Endothelial cell of umbilical vein (primary cell): ENCODE measurements at regions not wholly inside any gene's neighbourhood (a gene's known extent, or its start where the extent isn't known, plus 50 kb on each side); places are given as distances from the start of the nearest gene placed in this dataset.

ENCODE experiments used
- BruUV-seq: library from RNA; stranded (reverse); fragments of 400-500 nt; replicated peaks from 2 replicates; lab custom pipeline; 2021; lab: Mats Ljungman, UMichigan
- CTCF ChIA-PET: fragments of 300-600, 350-600 bp; sonication (Branson Sonifier 250); formaldehyde crosslinking; loops from one replicate; lab custom pipeline; 2021; ENCODE audit warnings: antibody characterized with exemption, inconsistent platforms; lab: Charles Lee
- POLR2A ChIA-PET: fragments of 300-600, 350-600 bp; sonication (Branson Sonifier 250); formaldehyde crosslinking; loops from one replicate; lab custom pipeline; 2021; ENCODE audit warnings: antibody characterized with exemption, inconsistent platforms; lab: Charles Lee
- DNase-seq: peaks from one replicate; pipeline ENCODE4 v3.0.0-alpha.2; 2011; ENCODE audit warnings: low read depth, low spot score
- FAIRE-seq: peaks from 2 replicates; lab custom pipeline; 2011; peaks lifted over from hg19 to GRCh38; lab: Jason Lieb, UNC
- H2AFZ ChIP-seq: 2 replicates; pipeline ENCODE4 v1.6.0; 2012; ENCODE audit warnings: low read depth, low read length, control low read depth, inconsistent platforms
- H3K27ac ChIP-seq: 2 replicates; pipeline ENCODE4 v1.5.1; 2011; ENCODE audit warnings: low read depth, mild to moderate bottlenecking, control low read depth, low read length, moderate library complexity; ENCODE audit not compliant: insufficient read depth
- H3K27me3 ChIP-seq, 2 experiments: 2 replicates each; pipeline versions ENCODE4 v1.6.0 to v1.6.1; 2011; ENCODE audit warnings: low read length in 2 of 2, mixed read lengths in 1 of 2; ENCODE audit not compliant: control insufficient read depth in 2 of 2, insufficient read depth in 2 of 2
- H3K36me3 ChIP-seq, 2 experiments: 2 replicates in 1 of 2; 3 replicates in 1 of 2; pipeline ENCODE4 v1.5.1; 2011; ENCODE audit warnings: low read length in 2 of 2, mild to moderate bottlenecking in 1 of 2, moderate library complexity in 1 of 2; ENCODE audit not compliant: control insufficient read depth in 2 of 2, insufficient read depth in 2 of 2; ENCODE audit errors: extremely low read depth in 1 of 2
- H3K4me1 ChIP-seq: 3 replicates; pipeline ENCODE4 v1.5.1; 2011; ENCODE audit warnings: mild to moderate bottlenecking, low read length; ENCODE audit not compliant: control insufficient read depth, insufficient read depth; ENCODE audit errors: extremely low read depth
- H3K4me2 ChIP-seq: 2 replicates; pipeline ENCODE4 v1.6.1; 2011; ENCODE audit warnings: low read length, control low read depth, mixed read lengths; ENCODE audit not compliant: insufficient read depth
- H3K4me3 ChIP-seq, 3 experiments: fragments of 200-600 bp in 1 of 3; sonication (generic), shearing (Covaris generic) in 1 of 3; replicated peaks in 1 of 3; 2 replicates each; pipeline ENCODE4 v1.5.1; 2011 to 2016; ENCODE audit warnings: control low read depth in 3 of 3, low read length in 3 of 3, mild to moderate bottlenecking in 2 of 3, inconsistent platforms in 1 of 3, low read depth in 1 of 3, moderate library complexity in 1 of 3; ENCODE audit not compliant: insufficient read depth in 1 of 3
- H3K79me2 ChIP-seq: 2 replicates; pipeline ENCODE4 v1.6.0; 2012; ENCODE audit warnings: low read length, inconsistent platforms; ENCODE audit not compliant: control insufficient read depth, insufficient read depth
- H3K9ac ChIP-seq: replicated peaks from 2 replicates; pipeline ENCODE3; 2011; ENCODE audit warnings: low read length, control low read depth; ENCODE audit not compliant: insufficient read depth; ENCODE audit errors: extremely low read depth
- H3K9me1 ChIP-seq: replicated peaks from 3 replicates; pipeline ENCODE4 v1.6.0; 2011; ENCODE audit warnings: mild to moderate bottlenecking, low read length; ENCODE audit not compliant: control insufficient read depth, insufficient read depth; ENCODE audit errors: extremely low read depth
- H3K9me3 ChIP-seq: replicated peaks from 2 replicates; pipeline ENCODE4 v1.5.1; 2012; ENCODE audit warnings: low read length, inconsistent platforms; ENCODE audit not compliant: control insufficient read depth, insufficient read depth
- H4K20me1 ChIP-seq: replicated peaks from 2 replicates; pipeline ENCODE3; 2011; ENCODE audit warnings: mild to moderate bottlenecking, low read length; ENCODE audit not compliant: control insufficient read depth, insufficient read depth; ENCODE audit errors: extremely low read depth
- CTCF ChIP-seq, 2 donors: IDR thresholded peaks; 1 replicate in 1 of 2; 2 replicates in 1 of 2; pipeline ENCODE4 v1.5.1; 2011; ENCODE audit warnings: low read length in 2 of 2, mild to moderate bottlenecking in 2 of 2, moderate library complexity in 2 of 2, control low read depth in 1 of 2, inconsistent platforms in 1 of 2, low read depth in 1 of 2; ENCODE audit not compliant: insufficient read depth in 1 of 2; ENCODE audit errors: extremely low read depth in 1 of 2
- EZH2 ChIP-seq: IDR thresholded peaks from 2 replicates; pipeline ENCODE4 v1.6.1; 2012; ENCODE audit warnings: borderline replicate concordance, low read depth, mild to moderate bottlenecking, moderate library complexity, low read length, inconsistent platforms; ENCODE audit not compliant: severe bottlenecking
- FOS ChIP-seq: IDR thresholded peaks from 2 replicates; pipeline ENCODE4 v1.6.1; 2011; ENCODE audit warnings: mild to moderate bottlenecking, low read length, moderate library complexity, borderline replicate concordance; ENCODE audit not compliant: insufficient read depth
- GATA2 ChIP-seq: IDR thresholded peaks from 2 replicates; pipeline ENCODE4 v1.7.0; 2011; ENCODE audit warnings: low read depth, mild to moderate bottlenecking, moderate library complexity, mixed read lengths, low read length; ENCODE audit not compliant: insufficient read length, insufficient read depth
- JUN ChIP-seq: IDR thresholded peaks from 2 replicates; pipeline ENCODE4 v1.6.1; 2011; ENCODE audit warnings: borderline replicate concordance, low read depth; ENCODE audit not compliant: insufficient read length, insufficient read depth
- MAX ChIP-seq: IDR thresholded peaks from 2 replicates; pipeline ENCODE4 v1.6.1; 2011; ENCODE audit not compliant: insufficient read depth, insufficient read length
- MYC ChIP-seq: IDR thresholded peaks from one replicate; pipeline ENCODE4 v1.6.1; 2011; ENCODE audit warnings: mild to moderate bottlenecking, low read depth, low read length
- POLR2A ChIP-seq: IDR thresholded peaks from 2 replicates; pipeline ENCODE4 v1.6.1; 2012; ENCODE audit warnings: low read depth, mild to moderate bottlenecking, control low read depth, low read length
- POLR2AphosphoS5 ChIP-seq: IDR thresholded peaks from 2 replicates; pipeline ENCODE4 v1.6.1; 2012; ENCODE audit warnings: low read depth, mild to moderate bottlenecking, control low read depth, low read length, moderate library complexity; ENCODE audit not compliant: insufficient read depth
- dilution Hi-C: fragments of 300-500 bp; cut with MboI; formaldehyde crosslinking; loops from one replicate; pipeline ENCODE4 v1.15.0; 2019; ENCODE audit warnings: low sequenced_read_pairs; ENCODE audit not compliant: extremely low pct_ligation_motif_present
- intact Hi-C: fragments of 100-400 bp; cut with micrococcal nuclease; formaldehyde crosslinking; loops from one replicate; pipeline ENCODE4 v1.10.0; 2022

DNA sequence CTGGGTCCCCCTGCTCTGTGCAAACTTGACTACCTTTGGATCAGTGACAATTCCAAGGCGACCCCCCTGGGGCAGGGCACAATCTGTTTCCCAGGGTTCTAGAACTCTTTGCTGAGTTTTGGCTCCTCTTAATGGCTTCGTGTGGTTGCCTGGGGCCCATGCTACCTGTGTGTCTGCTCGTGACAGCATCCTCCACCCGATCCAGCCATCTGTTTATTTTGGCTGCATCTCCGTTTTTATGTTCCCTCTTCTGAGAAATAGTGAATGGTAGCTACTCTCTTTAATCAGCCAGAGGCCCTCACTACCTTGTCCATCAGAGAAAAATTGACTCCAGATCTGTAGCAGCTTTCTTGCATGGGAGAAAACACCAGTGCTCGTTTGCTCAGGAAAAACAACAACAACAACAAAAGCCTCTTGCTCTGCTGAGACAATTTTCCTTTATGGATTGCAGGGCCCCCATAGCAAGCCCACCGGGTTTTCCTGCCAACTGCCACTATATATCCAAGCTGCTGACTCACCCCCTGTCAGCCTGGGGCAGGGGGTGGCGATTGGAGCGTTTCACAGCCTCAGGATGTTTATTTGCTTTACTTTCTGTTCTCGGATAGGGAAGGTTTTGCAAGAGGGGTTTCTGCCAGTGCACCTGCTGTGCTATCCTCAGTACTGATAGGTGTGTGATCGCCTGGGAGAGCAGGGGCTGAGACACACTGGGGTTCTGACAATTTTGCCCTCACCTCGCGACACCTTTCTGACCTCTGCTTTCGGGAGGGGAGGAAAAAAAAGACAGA lies 607.8 kb downstream of the BNC2 start:
- Histone ChIP-seq H4K20me1 (no peaks in the 10 kb centered on the region), H2AFZ (no peak overlapping the region), H3K27me3 (no peaks in the 10 kb centered on the region), H3K36me3 (no peaks in the 10 kb centered on the region), H3K4me3 (no peak overlapping the region), H3K27ac (no peak overlapping the region), H3K9ac (no peak overlapping the region), H3K9me1 (no peaks in the 10 kb centered on the region), H3K79me2 (no peaks in the 10 kb centered on the region), H3K4me2 (no peak overlapping the region), H3K4me1 (no peaks in the 10 kb centered on the region), H3K9me3 (no peaks in the 10 kb centered on the region)
- POLR2A ChIA-PET, result no interaction called here
- CTCF ChIA-PET, result no interaction called here
- BruUV-seq, result no TSS peak
- FAIRE-seq, result no peak
- dilution Hi-C loops, result no loop called here
- intact Hi-C loops, result loop anchor here (10.0 kb wide), 1 partner anchor 462 kb away; no protein-coding TSS in a partner anchor
- peak; percentile 6 for DNase-seq
- TF ChIP-seq POLR2A (no peak), MAX (no peak), JUN (no peak), GATA2 (no peak), FOS (no peak), EZH2 (no peak), CTCF (IDR thresholded peaks at IDR 0.05; ENCODE audit: extremely low read depth in 1 of 2, insufficient read depth in 1 of 2, low read depth in 1 of 2, low read length in 2 of 2) (no peak), POLR2AphosphoS5 (no peak), MYC (no peak)
